Psoas muscle (tissue), 7 donors: ENCODE measurements at regions not wholly inside any gene's neighbourhood (a gene's known extent, or its start where the extent isn't known, plus 50 kb on each side); places are given as distances from the start of the nearest gene placed in this dataset.

Experiments used
- ATAC-seq, 4 donors: fragments of 200-7000 bp; cut with Tn5 transposase; one replicate each; pipeline ENCODE4 v1.9.1; 2020; ENCODE audit warnings: moderate library complexity in 3 of 4, mild to moderate bottlenecking in 2 of 4
- DNase-seq, 2 donors: peaks; one replicate each; pipeline ENCODE4 v3.0.0-alpha.2; 2020
- H3K27ac ChIP-seq: fragments of 200-600 bp; one replicate; pipeline ENCODE4 v1.8.0; 2022
- H3K27me3 ChIP-seq, 3 donors: fragments of 200-600 bp in 1 of 3; one replicate each; pipeline versions ENCODE4 v1.6.1 to v1.8.0; 2013 to 2022; ENCODE audit warnings: low read length in 2 of 3, mild to moderate bottlenecking in 2 of 3, moderate library complexity in 1 of 3; ENCODE audit not compliant: insufficient read depth in 3 of 3
- H3K36me3 ChIP-seq, 2 donors: fragments of 200-600 bp in 1 of 2; one replicate each; pipeline versions ENCODE4 v1.6.1 to v1.8.0; 2013 to 2022; ENCODE audit warnings: low read depth in 1 of 2, mild to moderate bottlenecking in 1 of 2, moderate library complexity in 1 of 2; ENCODE audit not compliant: insufficient read depth in 1 of 2
- H3K4me1 ChIP-seq: fragments of 200-600 bp; one replicate; pipeline ENCODE4 v1.8.0; 2022
- H3K4me3 ChIP-seq: fragments of 200-600 bp; one replicate; pipeline ENCODE4 v1.8.0; 2022; ENCODE audit warnings: mild to moderate bottlenecking
- H3K9me3 ChIP-seq: fragments of 200-600 bp; one replicate; pipeline ENCODE4 v1.8.0; 2022
- WGBS, 3 donors: extraction: QIAGEN DNeasy Blood & Tissue Kit; methylation state at CpG; one replicate each; pipeline versions ENCODE4 v1.1.6 to v1.1.7; 2013; 5-methylcytosine and 5-hydroxymethylcytosine counted together
- intact Hi-C, 2 donors: fragments of 100-400 bp; cut with DNase I; formaldehyde crosslinking; loops; one replicate each; pipeline versions ENCODE4 v1.11.0 to v1.14.2; 2022
- TF ChIP-seq, protein P1 (sequence below): fragments of 200-600 bp; IDR thresholded peaks from one replicate; pipeline ENCODE4 v1.8.0; 2022; ENCODE audit warnings: antibody characterized with exemption
- donor health status: healthy with polysubstance abuse.
- donor health status: DM: no; HTN: no; CAD: no; lungs with moderate emphysema.
- donor health status: Bipolar disorder and iron deficiency.
- donor health status: healthy.
- donor health status: DM: yes; HTN: yes; CAD: no.
- donor health status: DM: no; HTN: no; CAD: no.
- donor health status: DM: yes; HTN: yes; CAD: no.

DNA sequence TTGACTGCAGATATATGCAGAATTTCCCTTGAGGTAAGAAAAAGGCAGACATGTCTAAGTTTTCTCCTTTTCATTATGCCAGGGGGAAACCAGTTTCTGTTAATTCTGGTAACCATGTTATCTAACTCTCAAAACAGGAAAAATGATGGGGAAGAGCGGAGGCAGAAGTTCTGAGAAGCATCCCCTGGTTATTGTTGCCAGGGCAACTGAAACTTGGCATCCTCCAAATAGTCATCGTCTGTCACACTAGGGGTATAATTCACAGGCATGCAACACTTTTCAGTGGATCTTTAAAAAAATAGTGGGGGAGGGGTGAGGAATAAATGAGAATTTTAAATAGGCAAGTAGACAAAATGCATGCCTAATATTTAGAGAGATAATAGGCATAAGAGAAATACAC, 715.3 kb upstream of the CXADR start:
- H3K4me1 ChIP-seq: no peaks in the 10 kb centered on the region

DNA sequence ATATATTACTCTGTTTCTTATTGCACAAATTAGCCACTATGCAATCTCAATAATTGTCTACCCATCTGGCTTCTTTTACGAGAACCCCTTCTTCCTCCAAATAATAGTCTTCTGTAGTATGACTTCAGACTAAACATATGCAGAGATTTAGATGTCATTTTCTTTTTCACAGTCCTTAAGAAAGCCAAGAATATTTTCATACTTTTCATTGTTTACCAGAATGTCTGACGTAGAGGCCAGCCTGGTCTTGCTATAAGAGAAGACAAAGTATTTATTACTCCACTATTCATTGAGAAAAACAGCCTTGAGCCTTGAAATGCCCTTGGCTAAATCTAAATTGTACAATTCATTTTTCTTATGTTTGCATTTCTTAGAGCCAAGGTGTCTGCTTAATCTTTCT, 714.9 kb upstream of the CXADR start:
- H3K36me3 ChIP-seq: no peaks in the 10 kb centered on the region
- H3K4me1 ChIP-seq: no peaks in the 10 kb centered on the region
- peaks cover 0 to 2% (median 0%) of the 10 kb centered on the region in 3 donors for H3K27me3 ChIP-seq
- DNase-seq (no peak), ATAC-seq (no peak)
- no peak overlapping the region for H3K27ac ChIP-seq
- no peaks in the 10 kb centered on the region for H3K9me3 ChIP-seq
- TF ChIP-seq, protein P1, sequence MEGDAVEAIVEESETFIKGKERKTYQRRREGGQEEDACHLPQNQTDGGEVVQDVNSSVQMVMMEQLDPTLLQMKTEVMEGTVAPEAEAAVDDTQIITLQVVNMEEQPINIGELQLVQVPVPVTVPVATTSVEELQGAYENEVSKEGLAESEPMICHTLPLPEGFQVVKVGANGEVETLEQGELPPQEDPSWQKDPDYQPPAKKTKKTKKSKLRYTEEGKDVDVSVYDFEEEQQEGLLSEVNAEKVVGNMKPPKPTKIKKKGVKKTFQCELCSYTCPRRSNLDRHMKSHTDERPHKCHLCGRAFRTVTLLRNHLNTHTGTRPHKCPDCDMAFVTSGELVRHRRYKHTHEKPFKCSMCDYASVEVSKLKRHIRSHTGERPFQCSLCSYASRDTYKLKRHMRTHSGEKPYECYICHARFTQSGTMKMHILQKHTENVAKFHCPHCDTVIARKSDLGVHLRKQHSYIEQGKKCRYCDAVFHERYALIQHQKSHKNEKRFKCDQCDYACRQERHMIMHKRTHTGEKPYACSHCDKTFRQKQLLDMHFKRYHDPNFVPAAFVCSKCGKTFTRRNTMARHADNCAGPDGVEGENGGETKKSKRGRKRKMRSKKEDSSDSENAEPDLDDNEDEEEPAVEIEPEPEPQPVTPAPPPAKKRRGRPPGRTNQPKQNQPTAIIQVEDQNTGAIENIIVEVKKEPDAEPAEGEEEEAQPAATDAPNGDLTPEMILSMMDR: no peak
- intact Hi-C loops: no loop called here
- no peak overlapping the region for H3K4me3 ChIP-seq
- 80 to 92% (median 82%) methylated on average over 2 of the region's 2 CpGs for WGBS, 3 donors

More for the DNA sequence above, 715.3 kb upstream of the CXADR start:
- intact Hi-C loops: no loop called here
- Histone ChIP-seq H3K9me3 (no peaks in the 10 kb centered on the region), H3K27ac (no peak overlapping the region), H3K27me3 (peaks cover 0 to 2% (median 0%) of the 10 kb centered on the region in 3 donors), H3K36me3 (no peaks in the 10 kb centered on the region), H3K4me3 (no peak overlapping the region)
- DNase-seq (no peak), ATAC-seq (no peak)
- WGBS, 3 donors: 53 to 56% (median 55%) methylated on average over 2 of the region's 2 CpGs
- TF ChIP-seq, protein P1: no peak

DNA sequence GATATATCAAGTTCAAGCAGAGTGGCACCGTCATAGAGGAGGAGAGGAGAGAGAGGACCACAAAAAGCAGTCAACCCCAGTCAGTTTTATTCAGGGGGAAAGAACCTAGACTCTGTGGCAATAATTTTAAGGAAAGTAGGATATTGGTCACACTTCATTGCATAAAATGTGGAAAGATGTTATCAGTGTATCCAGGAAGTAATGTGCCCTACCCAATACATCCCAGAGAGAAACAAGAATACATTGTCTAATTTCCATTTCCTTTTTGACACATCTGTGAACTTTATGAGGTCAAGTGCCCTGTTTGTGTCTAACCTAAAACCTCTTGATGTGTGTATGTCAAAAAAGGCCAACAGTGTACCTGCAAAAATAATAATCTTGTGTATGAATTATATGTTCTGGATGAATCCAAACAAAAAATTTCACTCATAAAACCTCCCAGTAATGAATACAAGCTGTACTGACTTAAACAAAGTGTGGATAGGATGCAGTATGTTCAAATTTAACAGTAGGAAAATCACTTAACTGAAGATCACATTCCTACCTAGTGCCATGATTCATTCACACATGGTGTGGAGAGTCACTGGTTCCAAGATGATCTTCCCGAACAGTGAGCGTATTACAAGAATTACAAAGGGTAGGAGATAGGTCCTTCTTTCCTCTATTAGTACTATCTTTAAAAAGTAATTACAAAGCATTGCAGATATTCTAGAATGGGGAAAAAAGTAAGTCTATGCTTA, 712.1 kb upstream of the CXADR start:
- intact Hi-C loops: no loop called here
- H3K27me3 ChIP-seq: peaks cover 0 to 2% (median 0%) of the 10 kb centered on the region in 3 donors
- H3K27ac ChIP-seq: no peak overlapping the region
- H3K9me3 ChIP-seq: peaks cover 14% of the 10 kb centered on the region
- DNase-seq (no peak), ATAC-seq (no peak)
- 77 to 90% (median 90%) methylated on average over 3 of the region's 3 CpGs for WGBS, 3 donors
- no peaks in the 10 kb centered on the region for H3K36me3 ChIP-seq
- H3K4me3 ChIP-seq: no peak overlapping the region
- no peaks in the 10 kb centered on the region for H3K4me1 ChIP-seq
- TF ChIP-seq, protein P1: no peak

DNA sequence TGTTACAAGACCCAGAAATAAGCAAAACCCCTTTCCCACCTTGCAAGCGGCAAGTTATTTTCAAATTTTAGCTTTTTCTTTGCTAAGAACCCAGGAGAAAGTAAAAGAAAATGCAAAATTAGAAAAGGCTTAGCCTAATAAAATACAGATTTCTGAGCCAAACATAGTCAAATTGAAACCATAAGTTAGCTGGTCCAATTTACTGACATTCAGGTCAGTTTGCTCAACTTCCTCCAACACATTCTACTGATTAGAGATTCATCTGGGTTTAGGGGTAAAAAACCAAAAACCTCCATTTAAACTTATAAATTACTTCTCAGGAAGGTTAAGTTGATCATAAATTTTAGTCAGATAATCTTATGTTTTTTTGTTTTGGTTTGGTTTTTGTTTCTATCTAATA, 701.8 kb upstream of the CXADR start:
- no peaks in the 10 kb centered on the region for H3K36me3 ChIP-seq
- H3K4me1 ChIP-seq: no peaks in the 10 kb centered on the region
- no peaks in the 10 kb centered on the region for H3K9me3 ChIP-seq
- TF ChIP-seq, protein P1: no peak
- no peak overlapping the region for H3K27ac ChIP-seq
- DNase-seq (no peak), ATAC-seq (no peak)
- WGBS, 3 donors: 89 to 96% (median 95%) methylated on average over 1 of the region's 1 CpG
- H3K27me3 ChIP-seq: no peaks in the 10 kb centered on the region
- intact Hi-C loops: no loop called here
- H3K4me3 ChIP-seq: no peak overlapping the region

DNA sequence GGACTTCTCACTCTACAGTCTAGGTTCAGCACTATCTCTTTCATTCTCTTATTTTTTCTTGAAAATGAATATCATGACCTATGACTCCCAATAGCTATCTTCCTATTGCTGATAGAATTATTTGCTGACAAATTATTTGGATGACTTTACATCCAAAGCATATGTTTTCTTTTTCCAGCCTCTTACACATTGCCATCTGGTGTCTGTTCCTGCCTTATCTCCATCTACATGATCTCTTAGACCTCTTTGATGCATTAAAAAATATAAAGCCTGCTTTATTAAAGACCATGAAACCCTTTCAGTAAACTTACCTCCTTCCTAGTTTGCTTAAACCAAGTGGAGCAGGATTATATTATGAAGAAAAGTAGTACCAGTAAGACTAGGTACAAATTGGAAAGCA, 700.9 kb upstream of the CXADR start:
- ATAC-seq (no peak), DNase-seq (no peak)
- intact Hi-C loops: no loop called here
- Histone ChIP-seq H3K27ac (no peak overlapping the region), H3K27me3 (no peaks in the 10 kb centered on the region), H3K4me3 (no peak overlapping the region), H3K9me3 (no peaks in the 10 kb centered on the region), H3K36me3 (no peaks in the 10 kb centered on the region), H3K4me1 (no peaks in the 10 kb centered on the region)
- TF ChIP-seq, protein P1: no peak
